ENCODE measurements at regions not wholly inside any gene's neighbourhood (a gene's known extent, or its start where the extent isn't known, plus 50 kb on each side); places are given as distances from the start of the nearest gene placed in this dataset.

- intact Hi-C loops (cut with DNase I): no loop called here
- no peaks in the 10 kb centered on the region for H3K9me3 ChIP-seq
- H3K27ac ChIP-seq: peak overlapping the region; percentile 56
- no peak for TF ChIP-seq CTCF (IDR thresholded peaks at IDR 0.05)
- no peak for ATAC-seq
- no peaks in the 10 kb centered on the region for H3K27me3 ChIP-seq
- peaks cover 23% of the 10 kb centered on the region for H3K4me1 ChIP-seq
- no peak for DNase-seq
- H3K4me3 ChIP-seq: no peak overlapping the region
- H3K36me3 ChIP-seq: no peaks in the 10 kb centered on the region
These were observed 143.8 kb downstream of the FGF1 start for GRCh38 chr5:142542078-142542477.

- Histone ChIP-seq H3K27ac (peak overlapping the region; percentile 70), H3K36me3 (no peaks in the 10 kb centered on the region), H3K4me1 (peaks cover 23% of the 10 kb centered on the region), H3K4me3 (no peak overlapping the region), H3K27me3 (no peaks in the 10 kb centered on the region), H3K9me3 (no peaks in the 10 kb centered on the region)
- intact Hi-C loops (cut with DNase I): no loop called here
- no peak for TF ChIP-seq CTCF (IDR thresholded peaks at IDR 0.05)
- DNase-seq (no peak), ATAC-seq (no peak)
These were observed 144.9 kb downstream of the FGF1 start for GRCh38 chr5:142540922-142541422.

- Histone ChIP-seq H3K4me3 (no peak overlapping the region), H3K4me1 (peaks cover 22% of the 10 kb centered on the region), H3K27ac (no peak overlapping the region), H3K9me3 (no peaks in the 10 kb centered on the region), H3K27me3 (no peaks in the 10 kb centered on the region), H3K36me3 (no peaks in the 10 kb centered on the region)
- no peak for ATAC-seq
- no peak for DNase-seq
- intact Hi-C loops (cut with DNase I): no loop called here
- no peak for TF ChIP-seq CTCF (IDR thresholded peaks at IDR 0.05)
These were observed 146.6 kb downstream of the FGF1 start for GRCh38 chr5:142539154-142539740.

- no peak for DNase-seq
- H3K4me1 ChIP-seq: peaks cover 14% of the 10 kb centered on the region
These were observed 148.0 kb downstream of the FGF1 start for GRCh38 chr5:142537938-142538337.

GRCh38 chr5:142532781-142533176 is 153.1 kb downstream of the FGF1 start:
- no peak for ATAC-seq
- intact Hi-C loops (cut with DNase I): no loop called here
- TF ChIP-seq CTCF (IDR thresholded peaks at IDR 0.05): no peak

More at GRCh38 chr5:142537938-142538337, 148.0 kb downstream of the FGF1 start:
- no peak for TF ChIP-seq CTCF (IDR thresholded peaks at IDR 0.05)
- H3K4me3 ChIP-seq: no peak overlapping the region
- no peaks in the 10 kb centered on the region for H3K36me3 ChIP-seq
- intact Hi-C loops (cut with DNase I): no loop called here
- H3K9me3 ChIP-seq: no peaks in the 10 kb centered on the region
- ATAC-seq: no peak
- H3K27ac ChIP-seq: no peak overlapping the region
- H3K27me3 ChIP-seq: no peaks in the 10 kb centered on the region

More at GRCh38 chr5:142532781-142533176, 153.1 kb downstream of the FGF1 start:
- no peak overlapping the region for H3K4me3 ChIP-seq
- no peaks in the 10 kb centered on the region for H3K36me3 ChIP-seq
- H3K9me3 ChIP-seq: no peaks in the 10 kb centered on the region
- no peak for DNase-seq
- peaks cover under 1% of the 10 kb centered on the region for H3K4me1 ChIP-seq
- no peak overlapping the region for H3K27ac ChIP-seq
- no peaks in the 10 kb centered on the region for H3K27me3 ChIP-seq

All from upper lobe of right lung (tissue), 1 donor.